ENCODE measurements at regions not wholly inside any gene's neighbourhood (a gene's known extent, or its start where the extent isn't known, plus 50 kb on each side); places are given as distances from the start of the nearest gene placed in this dataset.
"Not testable (repeated sequence)": the region's sequence is repeated elsewhere in the genome, so short reads cannot be mapped to it uniquely, and the experiment has no call there.

DNA sequence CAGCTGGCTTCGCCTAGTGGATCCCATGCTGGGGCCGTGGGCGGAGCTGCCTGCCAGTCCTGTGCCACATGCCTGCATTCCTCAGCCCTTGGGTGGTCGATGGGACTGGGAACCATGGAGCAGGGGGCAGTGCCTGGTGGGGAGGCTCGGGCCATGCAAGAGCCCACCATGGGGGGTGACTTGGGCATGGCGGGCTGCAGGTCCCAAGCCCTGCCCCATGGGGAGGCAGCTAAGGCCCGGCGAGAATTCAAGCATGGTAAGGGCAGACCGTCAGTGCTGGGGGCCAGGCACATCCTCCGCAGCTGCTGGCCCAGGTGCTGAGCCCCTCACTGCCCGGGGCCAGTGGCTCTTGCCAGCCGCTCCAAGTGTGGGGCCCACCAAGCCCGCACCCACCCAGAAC lies 262.6 kb downstream of the CENPC start:
- ChIA-PET CTCF (ENCODE audit: unreplicated experiment) (no interaction called here), POLR2A (interaction anchor here (0.6 kb wide), 1 partner anchor 94 kb away, joined by 3 read pairs; no protein-coding TSS in a partner anchor)
- Histone ChIP-seq H3K4me1 (ENCODE audit: insufficient read depth, low read length, poor library complexity, severe bottlenecking) (no peaks in the 10 kb centered on the region), H3K4me2 (ENCODE audit: low read length) (no peak overlapping the region), H3K9me3 (ENCODE audit: low read length) (no peaks in the 10 kb centered on the region), H3K79me2 (ENCODE audit: insufficient read depth, low read depth, low read length) (no peaks in the 10 kb centered on the region), H3K36me3 (ENCODE audit: insufficient read depth, low read length) (no peaks in the 10 kb centered on the region), H2AFZ (ENCODE audit: low read length) (no peak overlapping the region), H4K20me1 (ENCODE audit: insufficient read depth, low read length) (no peaks in the 10 kb centered on the region), H3K9me2 (ENCODE audit: insufficient read depth, low read length) (no peaks in the 10 kb centered on the region), H3K27ac (ENCODE audit: low read depth, low read length, poor library complexity, severe bottlenecking) (no peak overlapping the region), H3K4me3 (ENCODE audit: low read depth, low read length, poor library complexity, severe bottlenecking) (no peak overlapping the region)
- intact Hi-C loops (cut with micrococcal nuclease; ENCODE audit: unreplicated experiment): no loop called here
- no peak for TF ChIP-seq EZH2phosphoT487 (IDR thresholded peaks at IDR 0.05; ENCODE audit: borderline replicate concordance, low read depth, low read length)
- TF ChIP-seq, protein P1, sequence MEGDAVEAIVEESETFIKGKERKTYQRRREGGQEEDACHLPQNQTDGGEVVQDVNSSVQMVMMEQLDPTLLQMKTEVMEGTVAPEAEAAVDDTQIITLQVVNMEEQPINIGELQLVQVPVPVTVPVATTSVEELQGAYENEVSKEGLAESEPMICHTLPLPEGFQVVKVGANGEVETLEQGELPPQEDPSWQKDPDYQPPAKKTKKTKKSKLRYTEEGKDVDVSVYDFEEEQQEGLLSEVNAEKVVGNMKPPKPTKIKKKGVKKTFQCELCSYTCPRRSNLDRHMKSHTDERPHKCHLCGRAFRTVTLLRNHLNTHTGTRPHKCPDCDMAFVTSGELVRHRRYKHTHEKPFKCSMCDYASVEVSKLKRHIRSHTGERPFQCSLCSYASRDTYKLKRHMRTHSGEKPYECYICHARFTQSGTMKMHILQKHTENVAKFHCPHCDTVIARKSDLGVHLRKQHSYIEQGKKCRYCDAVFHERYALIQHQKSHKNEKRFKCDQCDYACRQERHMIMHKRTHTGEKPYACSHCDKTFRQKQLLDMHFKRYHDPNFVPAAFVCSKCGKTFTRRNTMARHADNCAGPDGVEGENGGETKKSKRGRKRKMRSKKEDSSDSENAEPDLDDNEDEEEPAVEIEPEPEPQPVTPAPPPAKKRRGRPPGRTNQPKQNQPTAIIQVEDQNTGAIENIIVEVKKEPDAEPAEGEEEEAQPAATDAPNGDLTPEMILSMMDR (conservative IDR thresholded peaks at IDR 0.05; ENCODE audit: low read length): no peak
- BruUV-seq (replicated peaks): no TSS peak
- no peak for DNase-seq (ENCODE audit: low spot score)

DNA sequence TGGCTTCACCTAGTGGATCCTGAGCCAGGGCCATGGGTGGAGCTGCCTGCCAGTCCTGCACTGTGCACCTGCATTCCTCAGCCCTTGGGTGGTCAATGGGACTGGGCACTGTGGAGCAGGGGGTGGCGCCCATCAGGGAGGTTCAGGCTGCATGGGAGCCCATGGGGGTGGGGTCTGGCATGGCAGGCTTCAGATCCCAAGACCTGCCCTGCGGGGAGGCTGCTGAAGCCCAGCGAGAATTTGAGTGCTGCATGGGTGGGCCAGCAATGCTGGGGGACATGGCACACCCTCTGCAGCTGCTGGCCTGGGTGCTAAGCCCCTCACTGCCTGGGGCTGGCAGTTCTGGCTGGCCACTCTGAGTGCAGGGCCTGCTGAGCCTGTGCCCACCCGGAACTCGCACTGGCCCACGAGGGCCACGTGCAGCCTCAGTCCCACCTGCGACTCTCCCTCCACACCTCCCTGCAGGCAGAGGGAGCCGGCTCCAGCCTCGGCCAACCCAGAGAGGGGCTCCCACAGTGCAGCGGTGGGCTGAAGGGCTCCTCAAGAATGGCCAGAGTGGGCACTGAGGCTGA lies 270.0 kb downstream of the CENPC start:
- no peak for DNase-seq (ENCODE audit: low spot score)
- Histone ChIP-seq H3K9me2 (ENCODE audit: insufficient read depth, low read length) (no peaks in the 10 kb centered on the region), H3K27ac (ENCODE audit: low read depth, low read length, poor library complexity, severe bottlenecking) (no peak overlapping the region), H4K20me1 (ENCODE audit: insufficient read depth, low read length) (no peaks in the 10 kb centered on the region), H3K9me3 (ENCODE audit: low read length) (no peaks in the 10 kb centered on the region), H3K4me2 (ENCODE audit: low read length) (no peak overlapping the region), H2AFZ (ENCODE audit: low read length) (no peak overlapping the region), H3K4me3 (ENCODE audit: low read depth, low read length, poor library complexity, severe bottlenecking) (no peak overlapping the region), H3K79me2 (ENCODE audit: insufficient read depth, low read depth, low read length) (no peaks in the 10 kb centered on the region), H3K4me1 (ENCODE audit: insufficient read depth, low read length, poor library complexity, severe bottlenecking) (no peaks in the 10 kb centered on the region), H3K36me3 (ENCODE audit: insufficient read depth, low read length) (no peaks in the 10 kb centered on the region)
- TF ChIP-seq, protein P1 (conservative IDR thresholded peaks at IDR 0.05; ENCODE audit: low read length): no peak
- no peak for TF ChIP-seq EZH2phosphoT487 (IDR thresholded peaks at IDR 0.05; ENCODE audit: borderline replicate concordance, low read depth, low read length)
- intact Hi-C loops (cut with micrococcal nuclease; ENCODE audit: unreplicated experiment): no loop called here
- POLR2A ChIA-PET: no interaction called here
- BruUV-seq (replicated peaks): no TSS peak
- CTCF ChIA-PET (ENCODE audit: unreplicated experiment): no interaction called here

DNA sequence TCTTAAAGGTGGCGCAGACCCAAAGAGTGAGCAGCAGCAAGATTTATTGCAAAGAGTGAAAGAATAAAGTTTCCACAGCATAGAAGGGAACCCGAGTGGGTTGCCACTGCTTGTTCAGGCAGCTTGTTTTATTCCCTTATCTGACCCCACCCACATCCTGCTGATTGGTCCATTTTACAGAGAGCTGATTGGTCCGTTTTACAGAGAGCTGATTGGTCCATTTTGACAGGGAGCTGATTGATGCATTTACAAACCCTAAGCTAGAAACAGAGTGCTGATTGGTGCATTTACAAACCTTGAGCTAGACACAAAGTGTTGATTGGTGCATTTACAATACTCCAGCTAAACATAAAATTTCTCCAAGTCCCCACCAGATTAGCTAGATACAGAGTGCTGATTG lies 270.6 kb downstream of the CENPC start:
- H3K9me2 ChIP-seq (ENCODE audit: insufficient read depth, low read length); H3K4me2 ChIP-seq (ENCODE audit: low read length); BruUV-seq (replicated peaks); H3K9me3 ChIP-seq (ENCODE audit: low read length); H3K4me1 ChIP-seq (ENCODE audit: insufficient read depth, low read length, poor library complexity, severe bottlenecking); H3K27ac ChIP-seq (ENCODE audit: low read depth, low read length, poor library complexity, severe bottlenecking); DNase-seq (ENCODE audit: low spot score); H4K20me1 ChIP-seq (ENCODE audit: insufficient read depth, low read length); H3K36me3 ChIP-seq (ENCODE audit: insufficient read depth, low read length); intact Hi-C loops (cut with micrococcal nuclease; ENCODE audit: unreplicated experiment); H2AFZ ChIP-seq (ENCODE audit: low read length); H3K79me2 ChIP-seq (ENCODE audit: insufficient read depth, low read depth, low read length); CTCF ChIA-PET (ENCODE audit: unreplicated experiment); POLR2A ChIA-PET; H3K4me3 ChIP-seq (ENCODE audit: low read depth, low read length, poor library complexity, severe bottlenecking): not testable (repeated sequence)

All from OCI-LY7 (cell line).